Trophoblast cell (in vitro differentiated cells and primary cell): ENCODE measurements at regions not wholly inside any gene's neighbourhood (a gene's known extent, or its start where the extent isn't known, plus 50 kb on each side); places are given as distances from the start of the nearest gene placed in this dataset.

Experiments used
- DNase-seq, 2 donors: peaks; one replicate each; pipeline ENCODE4 v3.0.0-alpha.2; 2016
- H2AFZ ChIP-seq: 2 replicates; pipeline ENCODE4 v1.6.1; 2013; ENCODE audit warnings: low read length, moderate library complexity, mild to moderate bottlenecking; ENCODE audit not compliant: insufficient read depth, poor library complexity
- H2AK5ac ChIP-seq: 2 replicates; pipeline ENCODE4 v1.6.1; 2013; ENCODE audit warnings: mild to moderate bottlenecking, low read length
- H2BK120ac ChIP-seq: 2 replicates; pipeline ENCODE4 v1.6.1; 2013; ENCODE audit warnings: low read length, mild to moderate bottlenecking, moderate library complexity; ENCODE audit not compliant: insufficient read depth, poor library complexity
- H2BK12ac ChIP-seq: 2 replicates; pipeline ENCODE4 v1.6.1; 2013; ENCODE audit warnings: mild to moderate bottlenecking, low read length, moderate library complexity
- H2BK5ac ChIP-seq: 2 replicates; pipeline ENCODE4 v1.6.1; 2013; ENCODE audit warnings: low read length, low read depth, moderate library complexity, mild to moderate bottlenecking; ENCODE audit not compliant: poor library complexity
- H3K14ac ChIP-seq: 2 replicates; pipeline ENCODE4 v1.6.1; 2013; ENCODE audit warnings: mild to moderate bottlenecking, low read length
- H3K18ac ChIP-seq: 2 replicates; pipeline ENCODE4 v1.6.1; 2013; ENCODE audit warnings: mild to moderate bottlenecking, low read length
- H3K23ac ChIP-seq: 2 replicates; pipeline ENCODE4 v1.6.1; 2013; ENCODE audit warnings: low read length
- H3K27ac ChIP-seq: 2 replicates; pipeline ENCODE4 v1.5.1; 2013; ENCODE audit warnings: low read depth, mild to moderate bottlenecking, inconsistent platforms, low read length, moderate library complexity
- H3K27me3 ChIP-seq: 2 replicates; pipeline ENCODE4 v1.6.1; 2013; ENCODE audit warnings: inconsistent platforms, mild to moderate bottlenecking, low read length, moderate library complexity; ENCODE audit not compliant: insufficient read depth
- H3K36me3 ChIP-seq, 2 experiments: 1 replicate in 1 of 2; 2 replicates in 1 of 2; pipeline ENCODE4 v1.6.1; 2013; ENCODE audit warnings: low read length in 2 of 2, mild to moderate bottlenecking in 2 of 2, moderate library complexity in 1 of 2; ENCODE audit not compliant: insufficient read depth in 2 of 2, control insufficient read depth in 1 of 2
- H3K4ac ChIP-seq: 2 replicates; pipeline ENCODE4 v1.6.1; 2013; ENCODE audit warnings: low read depth, mild to moderate bottlenecking, low read length, moderate library complexity
- H3K4me1 ChIP-seq, 2 experiments: 1 replicate in 1 of 2; 2 replicates in 1 of 2; pipeline ENCODE4 v1.6.1; 2013; ENCODE audit warnings: low read length in 2 of 2, mild to moderate bottlenecking in 2 of 2, moderate library complexity in 1 of 2; ENCODE audit not compliant: insufficient read depth in 2 of 2, control insufficient read depth in 1 of 2
- H3K4me2 ChIP-seq: 2 replicates; pipeline ENCODE4 v1.6.1; 2013; ENCODE audit warnings: inconsistent platforms, mild to moderate bottlenecking, low read length, moderate library complexity
- H3K4me3 ChIP-seq: 2 replicates; pipeline ENCODE4 v1.5.1; 2013; ENCODE audit warnings: mild to moderate bottlenecking, low read depth, low read length, inconsistent platforms
- H3K79me1 ChIP-seq: one replicate; pipeline ENCODE4 v1.6.1; 2013; ENCODE audit warnings: low read length
- H3K79me2 ChIP-seq: 2 replicates; pipeline ENCODE4 v1.6.1; 2013; ENCODE audit warnings: low read length, mild to moderate bottlenecking; ENCODE audit not compliant: control insufficient read depth, insufficient read depth, poor library complexity
- H3K9ac ChIP-seq: 2 replicates; pipeline ENCODE4 v1.6.1; 2013; ENCODE audit warnings: mild to moderate bottlenecking, low read length
- H3K9me3 ChIP-seq: 2 replicates; pipeline ENCODE4 v1.6.1; 2013; ENCODE audit warnings: low read depth, mild to moderate bottlenecking, control low read depth, inconsistent platforms, low read length; ENCODE audit not compliant: insufficient read depth
- H4K12ac ChIP-seq: 2 replicates; pipeline ENCODE4 v1.6.1; 2013; ENCODE audit warnings: low read depth, mild to moderate bottlenecking, low read length, moderate library complexity
- H4K8ac ChIP-seq: 2 replicates; pipeline ENCODE4 v1.6.1; 2013; ENCODE audit warnings: low read depth, mild to moderate bottlenecking, low read length, moderate library complexity
- H4K91ac ChIP-seq: one replicate; pipeline ENCODE4 v1.6.1; 2013; ENCODE audit warnings: low read depth, mild to moderate bottlenecking, low read length, moderate library complexity
- WGBS: extraction: QIAGEN DNeasy Blood & Tissue Kit; methylation state at CpG from one replicate; pipeline ENCODE4 v1.1.7; 2013; ENCODE audit warnings: missing lambda C conversion rate; ENCODE audit not compliant: insufficient read length, insufficient coverage; ENCODE audit errors: extremely low coverage; 5-methylcytosine and 5-hydroxymethylcytosine counted together

GRCh38 chr1:30649321-30649991 lies 73.9 kb downstream of the MATN1 start:
- Histone ChIP-seq H4K12ac (no peak overlapping the region), H3K23ac (no peak overlapping the region), H3K14ac (no peak overlapping the region), H3K9ac (no peak overlapping the region), H4K91ac (no peak overlapping the region), H2BK120ac (no peak overlapping the region), H2AFZ (no peak overlapping the region), H2BK5ac (no peak overlapping the region), H3K9me3 (no peaks in the 10 kb centered on the region), H3K4me1 (no peaks in the 10 kb centered on the region), H3K18ac (no peak overlapping the region), H2BK12ac (no peak overlapping the region), H3K4ac (no peak overlapping the region), H3K4me3 (no peak overlapping the region), H3K79me1 (no peaks in the 10 kb centered on the region), H2AK5ac (no peak overlapping the region), H3K27me3 (no peaks in the 10 kb centered on the region), H3K27ac (no peak overlapping the region), H3K79me2 (no peaks in the 10 kb centered on the region), H3K4me2 (no peak overlapping the region), H4K8ac (no peak overlapping the region), H3K36me3 (no peaks in the 10 kb centered on the region)
- no peak for DNase-seq
- WGBS, result no CpG with 5 or more reads among the region's 8 CpGs

GRCh38 chr1:30648408-30649000 lies 74.9 kb downstream of the MATN1 start:
- no peak overlapping the region for H2AFZ ChIP-seq
- DNase-seq, result no peak
- no peaks in the 10 kb centered on the region for H3K36me3 ChIP-seq
- no peak overlapping the region for H3K4me3 ChIP-seq
- no peak overlapping the region for H4K8ac ChIP-seq
- H3K4me2 ChIP-seq, result no peak overlapping the region
- H3K14ac ChIP-seq, result no peak overlapping the region
- no peak overlapping the region for H2AK5ac ChIP-seq
- H4K91ac ChIP-seq, result no peak overlapping the region
- H3K9me3 ChIP-seq, result no peaks in the 10 kb centered on the region
- WGBS, result no CpG with 5 or more reads among the region's 9 CpGs
- no peaks in the 10 kb centered on the region for H3K4me1 ChIP-seq
- H3K27me3 ChIP-seq, result no peaks in the 10 kb centered on the region
- no peak overlapping the region for H2BK5ac ChIP-seq
- H3K9ac ChIP-seq, result no peak overlapping the region
- H4K12ac ChIP-seq, result no peak overlapping the region
- H2BK12ac ChIP-seq, result no peak overlapping the region
- no peak overlapping the region for H3K4ac ChIP-seq
- H3K27ac ChIP-seq, result no peak overlapping the region
- H3K18ac ChIP-seq, result no peak overlapping the region
- no peak overlapping the region for H2BK120ac ChIP-seq
- no peaks in the 10 kb centered on the region for H3K79me2 ChIP-seq
- H3K79me1 ChIP-seq, result no peaks in the 10 kb centered on the region
- no peak overlapping the region for H3K23ac ChIP-seq

- no CpG with 5 or more reads among the region's 3 CpGs for WGBS
- Histone ChIP-seq H4K8ac (no peak overlapping the region), H3K18ac (no peak overlapping the region), H3K4me1 (no peaks in the 10 kb centered on the region), H3K79me2 (no peaks in the 10 kb centered on the region), H3K27ac (no peak overlapping the region), H3K23ac (no peak overlapping the region), H3K9me3 (no peaks in the 10 kb centered on the region), H2AFZ (no peak overlapping the region), H3K27me3 (no peaks in the 10 kb centered on the region), H2BK12ac (no peak overlapping the region), H3K4me2 (no peak overlapping the region), H3K9ac (no peak overlapping the region), H4K12ac (no peak overlapping the region), H4K91ac (no peak overlapping the region), H3K79me1 (no peaks in the 10 kb centered on the region), H2BK5ac (no peak overlapping the region), H3K36me3 (no peaks in the 10 kb centered on the region), H3K14ac (no peak overlapping the region), H3K4me3 (no peak overlapping the region), H2AK5ac (no peak overlapping the region), H3K4ac (no peak overlapping the region), H2BK120ac (no peak overlapping the region)
- DNase-seq, result no peak
These were observed 77.6 kb downstream of the MATN1 start for GRCh38 chr1:30645807-30646206.

GRCh38 chr1:30642391-30643120 lies 80.8 kb downstream of the MATN1 start:
- Histone ChIP-seq H2AK5ac (no peak overlapping the region), H3K4me3 (no peak overlapping the region), H3K9ac (no peak overlapping the region), H2BK120ac (no peak overlapping the region), H3K9me3 (no peaks in the 10 kb centered on the region), H4K91ac (no peak overlapping the region), H3K18ac (no peak overlapping the region), H3K27me3 (no peaks in the 10 kb centered on the region), H2BK5ac (no peak overlapping the region), H2AFZ (no peak overlapping the region), H3K36me3 (no peaks in the 10 kb centered on the region), H3K14ac (no peak overlapping the region), H2BK12ac (no peak overlapping the region), H3K27ac (no peak overlapping the region), H3K23ac (no peak overlapping the region), H4K12ac (no peak overlapping the region), H3K4me1 (no peaks in the 10 kb centered on the region), H3K4me2 (no peak overlapping the region), H3K79me1 (no peaks in the 10 kb centered on the region), H3K79me2 (no peaks in the 10 kb centered on the region), H3K4ac (no peak overlapping the region), H4K8ac (no peak overlapping the region)
- DNase-seq, result no peak
- WGBS, result no CpG with 5 or more reads among the region's 22 CpGs
